Aorta (tissue), 5 donors: ENCODE measurements at regions not wholly inside any gene's neighbourhood (a gene's known extent, or its start where the extent isn't known, plus 50 kb on each side); places are given as distances from the start of the nearest gene placed in this dataset.

ENCODE experiments used
- ATAC-seq: fragments of 200-7000 bp; cut with Tn5 transposase; one replicate; pipeline ENCODE4 v1.9.1; 2022; ENCODE audit warnings: moderate library complexity; ENCODE audit not compliant: low FRiP score
- DNase-seq, 2 donors: peaks; one replicate each; pipeline ENCODE4 v3.0.0-alpha.2; 2020
- H3K27ac ChIP-seq, 2 donors: one replicate each; pipeline ENCODE4 v1.5.1; 2013; ENCODE audit warnings: low read length in 2 of 2, mild to moderate bottlenecking in 2 of 2, moderate library complexity in 2 of 2, control low read depth in 1 of 2, inconsistent platforms in 1 of 2, low read depth in 1 of 2
- H3K27me3 ChIP-seq, 2 donors: one replicate each; pipeline ENCODE4 v1.6.1; 2013; ENCODE audit warnings: control low read depth in 1 of 2, low read length in 1 of 2, mild to moderate bottlenecking in 1 of 2, moderate library complexity in 1 of 2; ENCODE audit not compliant: insufficient read depth in 2 of 2, control insufficient read depth in 1 of 2
- H3K36me3 ChIP-seq, 2 donors: one replicate each; pipeline ENCODE4 v1.6.1; 2013; ENCODE audit warnings: control low read depth in 1 of 2, low read length in 1 of 2, mild to moderate bottlenecking in 1 of 2; ENCODE audit not compliant: insufficient read depth in 2 of 2, control insufficient read depth in 1 of 2
- H3K4me1 ChIP-seq, 2 donors: one replicate each; pipeline ENCODE4 v1.6.1; 2013; ENCODE audit warnings: low read length in 2 of 2, control low read depth in 1 of 2, mild to moderate bottlenecking in 1 of 2, moderate library complexity in 1 of 2; ENCODE audit not compliant: insufficient read depth in 2 of 2, control insufficient read depth in 1 of 2
- H3K4me3 ChIP-seq, 2 donors: one replicate each; pipeline ENCODE4 v1.5.1; 2013; ENCODE audit warnings: low read length in 2 of 2, control low read depth in 1 of 2, mild to moderate bottlenecking in 1 of 2
- H3K9me3 ChIP-seq: one replicate; pipeline ENCODE4 v1.6.1; 2013; ENCODE audit warnings: mild to moderate bottlenecking, low read length; ENCODE audit not compliant: control insufficient read depth
- WGBS, 2 donors: extraction: QIAGEN DNeasy Blood & Tissue Kit; methylation state at CpG; one replicate each; pipeline ENCODE4 v1.1.7; 2013; 5-methylcytosine and 5-hydroxymethylcytosine counted together
- intact Hi-C, 2 donors: fragments of 100-400 bp; cut with DNase I; formaldehyde crosslinking; loops; one replicate each; pipeline versions ENCODE4 v1.14.2 to v1.15.0; 2022
- donor health status: healthy with polysubstance abuse.
- donor health status: Bipolar disorder and iron deficiency.
- donor health status: DM: no; HTN: no; CAD: no.
- donor health status: DM: no; HTN: no; CAD: no.
- donor health status: DM: yes; HTN: yes; CAD: no.

DNA sequence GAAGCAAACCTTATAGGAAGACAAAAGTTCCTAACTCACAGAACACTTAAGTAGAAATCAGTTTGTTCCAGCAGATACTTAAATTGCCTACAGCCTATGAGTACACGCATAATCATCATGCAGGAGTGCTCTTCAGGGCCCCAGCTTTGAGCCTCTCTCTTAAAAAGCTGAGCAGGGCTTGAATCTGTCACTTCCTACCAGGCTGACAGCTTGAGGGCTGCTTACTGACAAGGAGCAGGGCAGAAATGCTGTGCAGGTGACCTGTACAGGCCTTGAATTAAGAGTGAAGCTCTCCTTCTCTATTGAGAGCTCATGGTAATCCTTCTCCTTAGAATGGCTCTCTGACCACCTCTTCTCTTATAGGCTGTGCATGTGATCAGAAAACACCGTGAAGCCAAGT lies 66.5 kb upstream of the MAST4 start:
- no peak for DNase-seq
- H3K4me1 ChIP-seq = no peaks in the 10 kb centered on the region
- H3K27ac ChIP-seq = no peak overlapping the region
- H3K9me3 ChIP-seq = no peaks in the 10 kb centered on the region
- H3K27me3 ChIP-seq = no peaks in the 10 kb centered on the region
- no peak for ATAC-seq
- intact Hi-C loops = no loop called here
- H3K4me3 ChIP-seq = no peak overlapping the region
- H3K36me3 ChIP-seq = no peaks in the 10 kb centered on the region
- 98 to 100% methylated on average over 2 of the region's 2 CpGs for WGBS, 2 donors

DNA sequence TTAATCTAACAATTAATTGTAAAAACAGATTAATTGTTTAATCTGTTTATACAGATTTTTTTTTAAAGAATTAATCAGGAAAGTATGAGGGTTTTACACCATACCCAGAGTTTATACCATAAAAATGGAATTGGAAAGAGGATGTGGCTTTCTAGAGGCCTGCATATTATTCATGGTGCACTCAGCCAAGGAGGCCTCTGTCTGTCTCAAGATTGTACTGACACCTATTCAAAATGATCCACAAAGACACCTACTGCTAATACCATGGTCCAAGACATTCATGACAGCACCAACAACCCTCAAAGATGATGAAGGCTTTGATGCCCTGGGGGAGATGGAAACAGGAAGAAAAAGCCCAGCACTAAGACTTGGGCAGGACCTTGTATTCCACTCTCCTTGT lies 58.1 kb upstream of the MAST4 start:
- Histone ChIP-seq H3K36me3 (no peaks in the 10 kb centered on the region), H3K4me3 (no peak overlapping the region), H3K4me1 (no peaks in the 10 kb centered on the region), H3K27me3 (no peaks in the 10 kb centered on the region), H3K9me3 (no peaks in the 10 kb centered on the region), H3K27ac (no peak overlapping the region)
- no peak for DNase-seq
- no peak for ATAC-seq
- intact Hi-C loops = no loop called here

DNA sequence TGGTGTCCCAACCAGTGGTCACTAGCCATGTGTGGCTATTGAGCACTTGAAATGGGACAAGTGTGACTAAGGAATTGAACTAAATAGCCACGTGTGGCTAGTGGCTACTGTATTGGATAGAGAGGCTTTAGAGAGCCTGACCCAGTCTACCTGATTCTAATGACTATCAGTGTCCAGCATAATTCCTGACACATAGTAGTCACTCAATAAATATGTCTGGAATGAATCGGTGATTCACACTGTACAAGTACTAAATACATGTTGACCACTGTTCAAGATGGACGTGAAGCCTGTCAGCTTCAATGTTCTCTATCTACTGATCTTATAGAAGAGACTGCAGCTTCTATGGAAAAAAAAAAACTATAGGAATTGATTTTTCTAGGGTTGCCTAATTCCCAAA lies 57.7 kb upstream of the MAST4 start:
- Histone ChIP-seq H3K27me3 (no peaks in the 10 kb centered on the region), H3K9me3 (no peaks in the 10 kb centered on the region), H3K27ac (no peak overlapping the region), H3K4me3 (no peak overlapping the region), H3K4me1 (no peaks in the 10 kb centered on the region), H3K36me3 (no peaks in the 10 kb centered on the region)
- no peak for DNase-seq
- intact Hi-C loops = no loop called here
- 96 to 97% methylated on average over 3 of the region's 3 CpGs for WGBS, 2 donors
- no peak for ATAC-seq

DNA sequence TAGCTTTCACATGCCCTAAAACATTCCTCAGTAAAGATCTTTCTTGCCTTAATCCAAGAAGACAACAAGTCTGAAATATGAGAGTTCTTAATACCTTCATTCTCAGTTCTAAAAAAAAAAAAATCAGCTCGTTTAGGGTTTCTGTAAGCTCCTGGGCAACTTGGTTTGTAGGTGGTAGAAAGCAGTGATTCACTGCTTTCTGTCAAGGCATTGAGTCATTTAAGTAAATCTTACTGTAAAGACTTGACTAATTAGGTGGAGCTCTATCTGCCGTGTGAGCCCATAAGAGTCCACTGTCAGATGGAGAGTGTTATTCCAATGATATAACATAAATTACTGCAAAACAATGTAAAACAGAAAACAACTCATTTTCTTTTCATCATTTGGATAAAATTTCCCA lies 56.1 kb upstream of the MAST4 start:
- intact Hi-C loops = no loop called here
- no peaks in the 10 kb centered on the region for H3K4me1 ChIP-seq
- H3K27ac ChIP-seq = no peak overlapping the region
- no peaks in the 10 kb centered on the region for H3K9me3 ChIP-seq
- DNase-seq (no peak), ATAC-seq (no peak)
- H3K36me3 ChIP-seq = no peaks in the 10 kb centered on the region
- H3K27me3 ChIP-seq = no peaks in the 10 kb centered on the region
- WGBS, 2 donors = 85 to 91% methylated on average over 2 of the region's 2 CpGs
- H3K4me3 ChIP-seq = no peak overlapping the region

DNA sequence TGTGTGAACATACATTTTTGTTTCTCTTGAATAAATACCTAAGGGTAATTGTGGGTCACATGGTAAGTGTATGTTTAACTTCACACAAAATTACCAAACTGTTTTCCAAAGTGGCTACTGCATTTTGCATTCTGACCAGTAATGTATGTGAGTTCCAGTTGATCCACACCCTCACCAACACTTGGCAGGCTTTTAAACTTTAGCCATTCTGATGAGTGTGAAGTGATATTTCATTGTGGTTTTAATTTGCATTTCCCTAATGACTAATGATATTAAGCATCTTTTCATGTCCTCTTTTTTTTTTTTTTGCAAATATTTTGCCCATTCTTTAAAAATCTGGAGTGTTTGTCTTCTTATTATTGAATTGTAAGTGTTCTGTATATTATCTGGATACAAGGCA lies 53.5 kb upstream of the MAST4 start:
- no peak for DNase-seq

More for the DNA sequence above, 53.5 kb upstream of the MAST4 start:
- Histone ChIP-seq H3K9me3 (no peaks in the 10 kb centered on the region), H3K27me3 (no peaks in the 10 kb centered on the region), H3K4me3 (no peak overlapping the region), H3K27ac (no peak overlapping the region), H3K36me3 (no peaks in the 10 kb centered on the region), H3K4me1 (no peaks in the 10 kb centered on the region)
- intact Hi-C loops = no loop called here
- ATAC-seq = no peak
